Activated CD4-positive, alpha-beta T cell treated with anti-CD3 and anti-CD28 coated beads, Interleukin-2, amount 50 U/mL, for 16 hours (primary cell): ENCODE measurements at regions not wholly inside any gene's neighbourhood (a gene's known extent, or its start where the extent isn't known, plus 50 kb on each side); places are given as distances from the start of the nearest gene placed in this dataset.

ENCODE experiments used
- DNase-seq: peaks from one replicate; pipeline ENCODE4 v3.0.0-alpha.2; 2020

DNA sequence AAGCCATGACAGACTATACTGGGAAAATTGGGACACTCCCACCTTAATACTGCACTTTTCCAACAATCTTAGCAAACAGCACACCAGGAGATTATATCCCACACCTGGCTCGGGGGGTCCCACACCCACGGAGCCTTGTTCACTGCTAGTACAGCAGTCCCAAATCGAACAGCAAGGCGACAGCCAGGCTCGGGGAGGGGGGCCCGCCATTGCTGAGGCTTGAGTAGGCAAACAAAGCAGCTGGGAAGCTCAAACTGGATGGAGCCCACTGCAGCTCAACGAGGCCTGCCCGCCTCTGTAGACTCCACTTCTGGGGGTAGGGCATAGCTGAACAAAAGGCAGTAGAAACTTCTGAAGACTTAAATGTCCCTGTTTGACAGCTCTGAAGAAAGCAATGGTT is 118.3 kb downstream of the MAGEB5 start:
- DNase-seq = no peak

DNA sequence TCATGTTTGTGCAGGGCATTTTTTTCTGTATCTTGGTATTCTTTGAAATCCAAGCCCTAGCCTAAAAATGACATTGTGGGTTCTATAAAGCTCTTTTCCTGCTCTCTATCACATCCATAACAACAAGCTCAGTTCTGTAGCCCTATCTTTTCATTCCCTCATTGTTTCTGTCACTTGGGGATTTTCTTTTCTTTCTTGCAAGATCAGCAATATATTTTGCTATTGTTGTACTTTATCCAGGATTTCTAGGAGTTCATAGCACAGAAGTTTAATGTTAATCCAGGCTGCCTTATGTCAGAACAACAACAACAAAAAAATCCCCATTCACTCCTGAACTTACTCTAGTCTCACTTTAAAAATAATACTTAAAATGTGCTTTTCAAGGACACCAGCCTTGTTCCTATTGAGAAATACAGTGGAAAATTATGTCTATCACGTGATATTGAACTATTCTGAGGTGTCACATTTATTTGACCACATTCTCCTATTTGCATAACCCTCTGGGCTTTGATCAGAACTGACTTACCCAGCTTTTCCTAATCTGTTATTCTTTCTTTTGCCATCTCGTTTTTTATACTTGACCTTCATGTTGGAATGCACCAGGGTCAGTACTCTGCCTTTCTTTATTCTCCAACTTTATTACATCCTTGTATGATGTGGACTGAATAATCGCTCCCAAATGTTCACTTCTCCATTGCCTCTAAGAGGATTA is 112.8 kb downstream of the MAGEB5 start:
- DNase-seq = no peak

DNA sequence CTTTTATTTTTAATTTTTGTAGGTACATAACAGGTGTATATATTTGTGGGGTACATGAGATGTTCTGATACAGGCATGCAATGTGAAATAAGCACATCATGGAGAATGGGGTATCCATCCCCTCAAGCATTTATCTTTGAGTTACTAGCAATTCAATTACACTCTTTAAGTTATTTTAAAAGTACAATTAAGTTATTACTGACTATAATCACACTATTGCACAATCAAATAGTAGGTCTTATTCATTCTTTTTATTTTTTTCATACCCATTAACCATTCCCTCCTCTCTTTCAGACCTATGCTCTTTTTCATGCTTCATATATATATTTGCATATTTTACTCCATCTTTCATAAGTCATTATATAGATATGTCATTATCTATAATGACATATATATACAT is 93.3 kb downstream of the MAGEB5 start:
- no peak for DNase-seq

DNA sequence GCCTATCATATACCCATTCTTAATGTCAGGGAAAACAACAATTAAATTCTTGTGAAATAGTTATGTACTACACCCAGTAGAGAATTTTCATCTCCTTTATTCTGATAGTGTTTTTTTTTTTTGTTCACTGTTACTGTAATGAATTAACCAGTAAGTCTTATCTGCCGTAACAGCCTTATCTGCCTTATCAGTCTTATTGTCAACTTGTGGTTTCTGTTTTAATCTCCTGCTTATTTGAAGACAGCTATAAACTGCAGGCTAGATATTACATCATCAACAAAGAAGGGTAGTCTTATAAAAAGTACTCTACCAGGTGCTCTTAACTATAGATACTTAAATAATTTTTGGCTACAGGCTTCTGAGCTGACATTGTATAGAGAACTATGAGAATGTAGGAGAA is 79.5 kb downstream of the MAGEB5 start:
- no peak for DNase-seq

DNA sequence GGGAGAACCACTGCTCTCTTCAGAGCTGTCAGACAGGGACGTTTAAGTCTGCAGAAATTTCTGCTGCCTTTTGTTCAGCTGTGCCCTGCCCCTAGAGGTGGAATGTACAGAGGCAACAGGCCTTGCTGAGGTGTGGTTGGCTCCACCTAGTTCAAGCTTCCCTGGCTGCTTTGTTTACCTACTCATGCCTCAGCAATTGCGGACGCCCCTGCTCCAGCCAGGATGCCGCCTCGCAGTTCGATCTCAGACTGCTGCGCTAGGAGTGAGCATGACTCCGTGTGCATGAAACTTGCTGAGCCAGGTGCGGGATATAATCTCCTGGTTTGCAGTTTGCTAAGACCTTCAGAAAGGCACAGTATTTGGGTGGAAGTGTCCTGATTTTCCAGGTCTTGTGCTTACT is 70.9 kb downstream of the MAGEB5 start:
- no peak for DNase-seq
